OCI-LY3 (cell line): ENCODE measurements at regions not wholly inside any gene's neighbourhood (a gene's known extent, or its start where the extent isn't known, plus 50 kb on each side); places are given as distances from the start of the nearest gene placed in this dataset.

Source experiments
- EZH2phosphoT487 ChIP-seq: fragments of 200-600 bp; shearing (Covaris generic); IDR thresholded peaks from 2 replicates; pipeline ENCODE4 v1.6.1; 2018; ENCODE audit warnings: antibody characterized with exemption, mixed run types, low read depth
- TF ChIP-seq, protein P1 (sequence below): fragments of 200-600, 300-600 bp; sonication (generic); IDR thresholded peaks from 2 replicates; pipeline ENCODE4 v1.5.1; 2014; ENCODE audit warnings: antibody characterized with exemption, low read length, low read depth

DNA sequence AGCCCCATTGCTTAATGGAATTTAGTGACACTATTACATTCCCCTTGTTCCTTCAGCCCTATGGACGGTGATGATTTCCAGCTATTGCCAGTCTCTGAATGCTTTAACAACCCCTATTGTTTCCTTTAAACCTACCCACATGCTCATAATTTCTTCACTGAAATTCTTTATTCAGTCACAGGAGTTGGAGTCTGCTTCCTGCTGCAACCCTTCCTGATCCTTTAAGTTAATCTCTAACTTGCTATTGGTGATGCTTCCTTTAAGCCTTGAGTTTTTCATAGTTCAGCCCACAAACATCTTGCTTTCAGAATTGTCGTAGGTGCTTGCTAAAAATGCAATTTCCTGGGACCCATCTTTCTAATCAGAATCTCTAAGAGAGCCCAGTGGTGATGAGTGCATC is 66.3 kb upstream of the TNFAIP3 start:
- TF ChIP-seq, protein P1, sequence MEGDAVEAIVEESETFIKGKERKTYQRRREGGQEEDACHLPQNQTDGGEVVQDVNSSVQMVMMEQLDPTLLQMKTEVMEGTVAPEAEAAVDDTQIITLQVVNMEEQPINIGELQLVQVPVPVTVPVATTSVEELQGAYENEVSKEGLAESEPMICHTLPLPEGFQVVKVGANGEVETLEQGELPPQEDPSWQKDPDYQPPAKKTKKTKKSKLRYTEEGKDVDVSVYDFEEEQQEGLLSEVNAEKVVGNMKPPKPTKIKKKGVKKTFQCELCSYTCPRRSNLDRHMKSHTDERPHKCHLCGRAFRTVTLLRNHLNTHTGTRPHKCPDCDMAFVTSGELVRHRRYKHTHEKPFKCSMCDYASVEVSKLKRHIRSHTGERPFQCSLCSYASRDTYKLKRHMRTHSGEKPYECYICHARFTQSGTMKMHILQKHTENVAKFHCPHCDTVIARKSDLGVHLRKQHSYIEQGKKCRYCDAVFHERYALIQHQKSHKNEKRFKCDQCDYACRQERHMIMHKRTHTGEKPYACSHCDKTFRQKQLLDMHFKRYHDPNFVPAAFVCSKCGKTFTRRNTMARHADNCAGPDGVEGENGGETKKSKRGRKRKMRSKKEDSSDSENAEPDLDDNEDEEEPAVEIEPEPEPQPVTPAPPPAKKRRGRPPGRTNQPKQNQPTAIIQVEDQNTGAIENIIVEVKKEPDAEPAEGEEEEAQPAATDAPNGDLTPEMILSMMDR, result no peak
- TF ChIP-seq EZH2phosphoT487, result no peak
